ENCODE measurements at regions not wholly inside any gene's neighbourhood (a gene's known extent, or its start where the extent isn't known, plus 50 kb on each side); places are given as distances from the start of the nearest gene placed in this dataset.

GRCh38 chr11:82176945-82177344 lies 556.7 kb downstream of the FAM181B start:
- no peaks in the 10 kb centered on the region for H3K9me3 ChIP-seq (ENCODE audit: control insufficient read depth in 2 of 3, insufficient read depth in 1 of 3, low read length in 3 of 3)
- no peak overlapping the region for H3K27ac ChIP-seq (ENCODE audit: low read depth in 2 of 2, low read length in 2 of 2)
- H3K4me1 ChIP-seq (ENCODE audit: control insufficient read depth in 2 of 3, insufficient read depth in 2 of 3, low read depth in 1 of 3, low read length in 3 of 3): no peaks in the 10 kb centered on the region
- intact Hi-C loops (cut with DNase I): no loop called here
- FAIRE-seq (no peak), DNase-seq (no peak)
- no peak overlapping the region for H3K9ac ChIP-seq (ENCODE audit: low read length in 3 of 3)
- H3K36me3 ChIP-seq (ENCODE audit: control insufficient read depth in 2 of 3, insufficient read depth in 3 of 3, low read length in 3 of 3): no peaks in the 10 kb centered on the region
- TF ChIP-seq CTCF (IDR thresholded peaks at IDR 0.05; ENCODE audit: borderline replicate concordance, extremely low read depth, insufficient read depth): no peak
- no peaks in the 10 kb centered on the region for H3K27me3 ChIP-seq (ENCODE audit: control insufficient read depth, insufficient read depth, low read length)
- H3K4me3 ChIP-seq (ENCODE audit: low read length in 3 of 3): no peak overlapping the region

DNA sequence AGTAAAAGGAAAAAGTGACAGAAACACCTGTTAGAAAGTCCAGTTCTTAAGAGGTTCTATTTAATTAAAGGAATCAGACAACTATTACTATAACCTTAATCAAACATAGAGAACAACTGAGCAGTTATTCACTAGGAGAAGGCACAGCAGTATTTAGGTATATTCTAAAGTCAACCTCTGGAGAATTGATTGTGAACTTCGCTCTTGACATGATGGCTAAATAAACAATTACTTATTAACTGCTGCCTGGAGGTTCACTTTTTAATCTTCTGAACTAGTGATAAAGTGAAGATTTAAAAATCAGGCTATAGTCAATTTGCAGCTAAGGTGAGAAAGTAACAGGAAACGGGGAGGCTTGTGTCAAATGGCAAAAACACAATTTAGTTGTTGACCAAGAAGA lies 557.3 kb downstream of the FAM181B start:
- intact Hi-C loops (cut with DNase I): no loop called here
- Histone ChIP-seq H3K9me3 (ENCODE audit: control insufficient read depth in 2 of 3, insufficient read depth in 1 of 3, low read length in 3 of 3) (no peaks in the 10 kb centered on the region), H3K27ac (ENCODE audit: low read depth in 2 of 2, low read length in 2 of 2) (no peak overlapping the region), H3K27me3 (ENCODE audit: control insufficient read depth, insufficient read depth, low read length) (no peaks in the 10 kb centered on the region), H3K4me3 (ENCODE audit: low read length in 3 of 3) (no peak overlapping the region), H3K4me1 (ENCODE audit: control insufficient read depth in 2 of 3, insufficient read depth in 2 of 3, low read depth in 1 of 3, low read length in 3 of 3) (no peaks in the 10 kb centered on the region), H3K36me3 (ENCODE audit: control insufficient read depth in 2 of 3, insufficient read depth in 3 of 3, low read length in 3 of 3) (no peaks in the 10 kb centered on the region), H3K9ac (ENCODE audit: low read length in 3 of 3) (no peak overlapping the region)
- no peak for TF ChIP-seq CTCF (IDR thresholded peaks at IDR 0.05; ENCODE audit: borderline replicate concordance, extremely low read depth, insufficient read depth)
- FAIRE-seq: no peak
- no peak for DNase-seq

- Histone ChIP-seq H3K27me3 (ENCODE audit: control insufficient read depth, insufficient read depth, low read length) (no peaks in the 10 kb centered on the region), H3K4me1 (ENCODE audit: control insufficient read depth in 2 of 3, insufficient read depth in 2 of 3, low read depth in 1 of 3, low read length in 3 of 3) (no peaks in the 10 kb centered on the region), H3K27ac (ENCODE audit: low read depth in 2 of 2, low read length in 2 of 2) (no peak overlapping the region), H3K36me3 (ENCODE audit: control insufficient read depth in 2 of 3, insufficient read depth in 3 of 3, low read length in 3 of 3) (no peaks in the 10 kb centered on the region), H3K9ac (ENCODE audit: low read length in 3 of 3) (no peak overlapping the region), H3K4me3 (ENCODE audit: low read length in 3 of 3) (no peak overlapping the region), H3K9me3 (ENCODE audit: control insufficient read depth in 2 of 3, insufficient read depth in 1 of 3, low read length in 3 of 3) (no peaks in the 10 kb centered on the region)
- DNase-seq: no peak
- FAIRE-seq: no peak
- intact Hi-C loops (cut with DNase I): no loop called here
- no peak for TF ChIP-seq CTCF (IDR thresholded peaks at IDR 0.05; ENCODE audit: borderline replicate concordance, extremely low read depth, insufficient read depth)
These were observed 559.1 kb downstream of the FAM181B start for GRCh38 chr11:82174610-82175009.

DNA sequence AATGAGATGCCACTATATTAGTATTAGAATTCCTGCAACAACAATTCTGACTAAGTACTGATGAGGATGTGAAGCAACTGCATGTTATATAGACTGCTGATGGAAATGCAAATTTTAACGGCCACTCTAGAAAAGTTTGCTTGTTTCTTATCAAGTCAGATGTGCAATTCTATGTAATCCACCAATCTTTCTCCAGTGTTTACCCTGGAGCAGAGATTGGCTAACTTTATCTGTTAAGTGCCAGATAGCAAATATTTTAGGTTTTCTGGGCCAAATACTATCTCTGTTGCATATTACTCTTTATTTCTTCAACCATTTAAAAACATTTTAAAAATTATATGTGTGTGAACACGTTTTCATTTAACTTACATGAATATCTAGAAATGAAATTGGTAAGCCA lies 586.9 kb downstream of the FAM181B start:
- Histone ChIP-seq H3K27me3 (ENCODE audit: control insufficient read depth, insufficient read depth, low read length) (no peaks in the 10 kb centered on the region), H3K9ac (ENCODE audit: low read length in 3 of 3) (no peak overlapping the region), H3K9me3 (ENCODE audit: control insufficient read depth in 2 of 3, insufficient read depth in 1 of 3, low read length in 3 of 3) (no peaks in the 10 kb centered on the region), H3K36me3 (ENCODE audit: control insufficient read depth in 2 of 3, insufficient read depth in 3 of 3, low read length in 3 of 3) (no peaks in the 10 kb centered on the region), H3K27ac (ENCODE audit: low read depth in 2 of 2, low read length in 2 of 2) (no peak overlapping the region), H3K4me3 (ENCODE audit: low read length in 3 of 3) (no peak overlapping the region), H3K4me1 (ENCODE audit: control insufficient read depth in 2 of 3, insufficient read depth in 2 of 3, low read depth in 1 of 3, low read length in 3 of 3) (no peaks in the 10 kb centered on the region)
- TF ChIP-seq CTCF (IDR thresholded peaks at IDR 0.05; ENCODE audit: borderline replicate concordance, extremely low read depth, insufficient read depth): no peak
- FAIRE-seq (no peak), DNase-seq (no peak)
- intact Hi-C loops (cut with DNase I): no loop called here
